ENCODE measurements at regions not wholly inside any gene's neighbourhood (a gene's known extent, or its start where the extent isn't known, plus 50 kb on each side); places are given as distances from the start of the nearest gene placed in this dataset.
A peak's percentile ranks its signal among the peaks of the same experiment; 100 is the strongest.

DNA sequence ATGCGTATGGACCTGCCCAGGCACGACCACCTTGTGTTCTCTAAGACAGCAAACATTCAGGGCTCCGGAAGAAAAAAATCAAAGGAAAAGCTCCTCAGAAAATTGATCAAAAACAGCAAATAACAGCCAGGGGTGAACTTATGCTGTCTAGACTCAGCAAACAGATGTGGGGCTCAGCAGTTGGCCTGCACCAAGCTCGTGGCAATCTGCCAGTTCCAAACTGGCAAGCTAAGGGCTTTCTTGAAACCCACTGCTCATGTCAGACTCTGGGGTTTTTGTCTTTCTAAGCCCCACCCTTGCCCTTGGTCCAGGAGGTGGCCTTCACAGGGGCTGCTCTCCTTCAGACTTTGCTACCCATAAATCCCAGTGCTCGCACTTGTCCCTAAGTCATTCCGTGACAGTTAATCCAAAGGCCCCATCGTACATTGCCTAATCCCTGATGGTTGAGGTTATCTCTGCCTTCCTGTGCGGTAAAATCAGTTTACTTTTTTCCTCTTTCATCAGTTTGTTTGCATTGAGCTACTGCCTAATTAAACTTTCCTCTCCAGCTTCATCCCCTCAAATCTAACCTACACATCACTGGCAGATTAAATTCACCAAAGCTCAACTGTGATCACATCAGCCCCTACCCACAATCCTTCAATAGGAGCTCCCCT, 408.0 kb downstream of the LRATD1 start:
- TF ChIP-seq EZH2 (IDR thresholded peaks at IDR 0.05; ENCODE audit: low read length, missing control alignments) = no peak
- TF ChIP-seq, protein P1, sequence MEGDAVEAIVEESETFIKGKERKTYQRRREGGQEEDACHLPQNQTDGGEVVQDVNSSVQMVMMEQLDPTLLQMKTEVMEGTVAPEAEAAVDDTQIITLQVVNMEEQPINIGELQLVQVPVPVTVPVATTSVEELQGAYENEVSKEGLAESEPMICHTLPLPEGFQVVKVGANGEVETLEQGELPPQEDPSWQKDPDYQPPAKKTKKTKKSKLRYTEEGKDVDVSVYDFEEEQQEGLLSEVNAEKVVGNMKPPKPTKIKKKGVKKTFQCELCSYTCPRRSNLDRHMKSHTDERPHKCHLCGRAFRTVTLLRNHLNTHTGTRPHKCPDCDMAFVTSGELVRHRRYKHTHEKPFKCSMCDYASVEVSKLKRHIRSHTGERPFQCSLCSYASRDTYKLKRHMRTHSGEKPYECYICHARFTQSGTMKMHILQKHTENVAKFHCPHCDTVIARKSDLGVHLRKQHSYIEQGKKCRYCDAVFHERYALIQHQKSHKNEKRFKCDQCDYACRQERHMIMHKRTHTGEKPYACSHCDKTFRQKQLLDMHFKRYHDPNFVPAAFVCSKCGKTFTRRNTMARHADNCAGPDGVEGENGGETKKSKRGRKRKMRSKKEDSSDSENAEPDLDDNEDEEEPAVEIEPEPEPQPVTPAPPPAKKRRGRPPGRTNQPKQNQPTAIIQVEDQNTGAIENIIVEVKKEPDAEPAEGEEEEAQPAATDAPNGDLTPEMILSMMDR (conservative IDR thresholded peaks at IDR 0.05 in 1 of 2, IDR thresholded peaks at IDR 0.05 in 1 of 2; ENCODE audit: low read depth in 1 of 2, low read length in 2 of 2) = no peak
- H3K79me2 ChIP-seq (ENCODE audit: control insufficient read depth, insufficient read depth, low read length) = no peaks in the 10 kb centered on the region
- H3K4me2 ChIP-seq (ENCODE audit: extremely low read depth, insufficient read depth, low read length) = no peak overlapping the region
- H3K4me1 ChIP-seq (ENCODE audit: control insufficient read depth, extremely low read depth, insufficient read depth, low read length) = peaks cover 7% of the 10 kb centered on the region
- H3K9me3 ChIP-seq (ENCODE audit: control insufficient read depth, insufficient read depth, low read depth, low read length) = no peaks in the 10 kb centered on the region
- no peak overlapping the region for H2AFZ ChIP-seq (ENCODE audit: low read length)
- H3K27me3 ChIP-seq (ENCODE audit: control insufficient read depth, insufficient read depth, low read length) = no peaks in the 10 kb centered on the region
- H3K27ac ChIP-seq (ENCODE audit: insufficient read depth, low read length) = no peak overlapping the region
- no peaks in the 10 kb centered on the region for H4K20me1 ChIP-seq (ENCODE audit: control insufficient read depth, extremely low read depth, insufficient read depth, low read length)
- H3K9ac ChIP-seq (ENCODE audit: insufficient read depth, low read length) = no peak overlapping the region
- H3K36me3 ChIP-seq (ENCODE audit: control insufficient read depth, insufficient read depth, low read length) = no peaks in the 10 kb centered on the region
- DNase-seq (ENCODE audit: low read depth in 2 of 2) = peak in 1 of 2 donors; percentile 52
- H3K4me3 ChIP-seq (replicated peaks in 1 of 4; ENCODE audit: control extremely low read depth in 1 of 4, insufficient read depth in 1 of 4, low read depth in 3 of 4, low read length in 4 of 4) = no peak overlapping the region

DNA sequence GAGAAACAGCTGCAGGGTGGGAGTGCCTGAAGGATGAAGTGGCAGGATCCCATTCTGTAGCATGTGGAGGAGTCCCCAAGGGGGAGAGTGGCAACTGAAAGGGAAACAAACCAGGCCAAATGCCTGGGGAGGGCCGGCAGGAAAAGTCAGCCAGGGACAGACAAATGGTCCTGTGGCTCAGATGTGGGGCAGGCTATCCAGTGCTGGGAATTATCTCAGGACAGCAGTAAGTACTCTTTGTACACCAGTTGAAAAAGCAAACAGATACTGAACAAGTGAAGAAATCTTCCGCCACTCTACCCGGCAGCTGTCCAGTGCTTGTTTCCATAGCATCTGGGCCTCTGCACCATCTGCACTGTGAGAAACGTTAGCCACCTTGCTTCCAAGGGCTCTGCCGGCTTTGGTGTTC, 408.9 kb downstream of the LRATD1 start:
- peak; percentile 25 to 93 for DNase-seq (ENCODE audit: low read depth in 2 of 2)
- H3K36me3 ChIP-seq (ENCODE audit: control insufficient read depth, insufficient read depth, low read length) = no peaks in the 10 kb centered on the region
- H3K9me3 ChIP-seq (ENCODE audit: control insufficient read depth, insufficient read depth, low read depth, low read length) = no peaks in the 10 kb centered on the region
- no peaks in the 10 kb centered on the region for H3K79me2 ChIP-seq (ENCODE audit: control insufficient read depth, insufficient read depth, low read length)
- H3K4me1 ChIP-seq (ENCODE audit: control insufficient read depth, extremely low read depth, insufficient read depth, low read length) = peaks cover 7% of the 10 kb centered on the region
- H4K20me1 ChIP-seq (ENCODE audit: control insufficient read depth, extremely low read depth, insufficient read depth, low read length) = no peaks in the 10 kb centered on the region
- H3K4me3 ChIP-seq (replicated peaks in 1 of 4; ENCODE audit: control extremely low read depth in 1 of 4, insufficient read depth in 1 of 4, low read depth in 3 of 4, low read length in 4 of 4) = no peak overlapping the region
- no peaks in the 10 kb centered on the region for H3K27me3 ChIP-seq (ENCODE audit: control insufficient read depth, insufficient read depth, low read length)
- no peak for TF ChIP-seq EZH2 (IDR thresholded peaks at IDR 0.05; ENCODE audit: low read length, missing control alignments)
- TF ChIP-seq, protein P1 (conservative IDR thresholded peaks at IDR 0.05 in 1 of 2, IDR thresholded peaks at IDR 0.05 in 1 of 2; ENCODE audit: low read depth in 1 of 2, low read length in 2 of 2) = no peak
- H3K4me2 ChIP-seq (ENCODE audit: extremely low read depth, insufficient read depth, low read length) = no peak overlapping the region
- no peak overlapping the region for H2AFZ ChIP-seq (ENCODE audit: low read length)
- H3K27ac ChIP-seq (ENCODE audit: insufficient read depth, low read length) = no peak overlapping the region
- H3K9ac ChIP-seq (ENCODE audit: insufficient read depth, low read length) = no peak overlapping the region

DNA sequence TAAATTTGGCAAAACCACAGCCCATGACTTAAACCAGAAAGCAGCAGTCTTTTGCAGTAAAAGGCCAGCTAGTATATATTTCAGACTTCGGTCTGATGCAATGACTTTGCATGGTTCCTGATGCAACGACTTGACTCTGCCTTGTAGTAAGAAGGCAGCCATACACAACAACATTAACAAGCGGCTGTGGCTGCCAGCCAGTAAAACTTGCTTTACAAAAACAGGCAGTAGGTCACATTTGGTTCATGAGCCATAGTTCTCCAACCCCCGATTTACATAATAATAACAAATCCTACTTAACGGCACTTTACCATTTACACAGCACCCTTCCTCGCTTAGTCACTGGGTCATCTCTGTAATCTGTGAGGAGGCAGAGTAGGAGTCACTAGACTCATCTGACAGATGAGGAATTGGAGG, 410.3 kb downstream of the LRATD1 start:
- Histone ChIP-seq H3K36me3 (ENCODE audit: control insufficient read depth, insufficient read depth, low read length) (no peaks in the 10 kb centered on the region), H3K4me1 (ENCODE audit: control insufficient read depth, extremely low read depth, insufficient read depth, low read length) (peaks cover 7% of the 10 kb centered on the region), H3K27me3 (ENCODE audit: control insufficient read depth, insufficient read depth, low read length) (no peaks in the 10 kb centered on the region), H3K79me2 (ENCODE audit: control insufficient read depth, insufficient read depth, low read length) (no peaks in the 10 kb centered on the region), H2AFZ (ENCODE audit: low read length) (no peak overlapping the region), H4K20me1 (ENCODE audit: control insufficient read depth, extremely low read depth, insufficient read depth, low read length) (no peaks in the 10 kb centered on the region), H3K9me3 (ENCODE audit: control insufficient read depth, insufficient read depth, low read depth, low read length) (no peaks in the 10 kb centered on the region), H3K9ac (ENCODE audit: insufficient read depth, low read length) (no peak overlapping the region), H3K4me3 (replicated peaks in 1 of 4; ENCODE audit: control extremely low read depth in 1 of 4, insufficient read depth in 1 of 4, low read depth in 3 of 4, low read length in 4 of 4) (no peak overlapping the region), H3K27ac (ENCODE audit: insufficient read depth, low read length) (peak overlapping the region; percentile 46), H3K4me2 (ENCODE audit: extremely low read depth, insufficient read depth, low read length) (no peak overlapping the region)
- DNase-seq (ENCODE audit: low read depth in 2 of 2) = peak; percentile 90 to 100
- TF ChIP-seq EZH2 (IDR thresholded peaks at IDR 0.05; ENCODE audit: low read length, missing control alignments) = no peak
- TF ChIP-seq, protein P1 (conservative IDR thresholded peaks at IDR 0.05 in 1 of 2, IDR thresholded peaks at IDR 0.05 in 1 of 2; ENCODE audit: low read depth in 1 of 2, low read length in 2 of 2) = no peak
